ENCODE measurements at regions not wholly inside any gene's neighbourhood (a gene's known extent, or its start where the extent isn't known, plus 50 kb on each side); places are given as distances from the start of the nearest gene placed in this dataset.

- no peak for DNase-seq
These were observed 186.7 kb upstream of the SYT13 start for GRCh38 chr11:45472716-45473317.

- DNase-seq, result no peak
These were observed 185.1 kb upstream of the SYT13 start for GRCh38 chr11:45471266-45471665.

GRCh38 chr11:45470794-45471167 lies 184.6 kb upstream of the SYT13 start:
- no peak for DNase-seq

- no peak for DNase-seq
These were observed 184.1 kb upstream of the SYT13 start for GRCh38 chr11:45470151-45470793.

- DNase-seq, result no peak
These were observed 182.2 kb upstream of the SYT13 start for GRCh38 chr11:45468267-45468856.

- no peak for DNase-seq
These were observed 177.4 kb upstream of the SYT13 start for GRCh38 chr11:45463541-45463940.

- DNase-seq, result no peak
These were observed 175.4 kb upstream of the SYT13 start for GRCh38 chr11:45461514-45461913.

GRCh38 chr11:45459491-45459890 lies 173.3 kb upstream of the SYT13 start:
- no peak for DNase-seq

- DNase-seq, result no peak
These were observed 172.1 kb upstream of the SYT13 start for GRCh38 chr11:45458269-45458668.

GRCh38 chr11:45457649-45458048 lies 171.5 kb upstream of the SYT13 start:
- DNase-seq, result peak; percentile 31

- no peak for DNase-seq
These were observed 170.5 kb upstream of the SYT13 start for GRCh38 chr11:45456686-45457085.

- DNase-seq, result no peak
These were observed 169.4 kb upstream of the SYT13 start for GRCh38 chr11:45455536-45455935.

GRCh38 chr11:45454917-45455401 lies 168.8 kb upstream of the SYT13 start:
- no peak for DNase-seq

GRCh38 chr11:45453721-45454120 lies 167.6 kb upstream of the SYT13 start:
- DNase-seq, result no peak

- no peak for DNase-seq
These were observed 165.8 kb upstream of the SYT13 start for GRCh38 chr11:45451766-45452440.

GRCh38 chr11:45450189-45450588 lies 164.0 kb upstream of the SYT13 start:
- no peak for DNase-seq

GRCh38 chr11:45449036-45449601 lies 163.0 kb upstream of the SYT13 start:
- DNase-seq, result no peak

- no peak for DNase-seq
These were observed 162.4 kb upstream of the SYT13 start for GRCh38 chr11:45448561-45448960.

GRCh38 chr11:45446998-45447397 lies 160.9 kb upstream of the SYT13 start:
- DNase-seq, result no peak

- no peak for DNase-seq
These were observed 160.3 kb upstream of the SYT13 start for GRCh38 chr11:45446434-45446833.

GRCh38 chr11:45444796-45445195 lies 158.7 kb upstream of the SYT13 start:
- peak; percentile 50 for DNase-seq

- no peak for DNase-seq
These were observed 154.0 kb upstream of the SYT13 start for GRCh38 chr11:45440111-45440510.

- no peak for DNase-seq
These were observed 150.8 kb upstream of the SYT13 start for GRCh38 chr11:45436966-45437365.

- no peak for DNase-seq
These were observed 150.0 kb upstream of the SYT13 start for GRCh38 chr11:45436118-45436517.
